GM19455 (cell line): ENCODE measurements at regions not wholly inside any gene's neighbourhood (a gene's known extent, or its start where the extent isn't known, plus 50 kb on each side); places are given as distances from the start of the nearest gene placed in this dataset.

Source experiments
- ATAC-seq: cut with Tn5 transposase; IDR thresholded peaks from one replicate; pipeline ENCODE4 v1.9.1; 2021; ENCODE audit not compliant: unreplicated experiment

DNA sequence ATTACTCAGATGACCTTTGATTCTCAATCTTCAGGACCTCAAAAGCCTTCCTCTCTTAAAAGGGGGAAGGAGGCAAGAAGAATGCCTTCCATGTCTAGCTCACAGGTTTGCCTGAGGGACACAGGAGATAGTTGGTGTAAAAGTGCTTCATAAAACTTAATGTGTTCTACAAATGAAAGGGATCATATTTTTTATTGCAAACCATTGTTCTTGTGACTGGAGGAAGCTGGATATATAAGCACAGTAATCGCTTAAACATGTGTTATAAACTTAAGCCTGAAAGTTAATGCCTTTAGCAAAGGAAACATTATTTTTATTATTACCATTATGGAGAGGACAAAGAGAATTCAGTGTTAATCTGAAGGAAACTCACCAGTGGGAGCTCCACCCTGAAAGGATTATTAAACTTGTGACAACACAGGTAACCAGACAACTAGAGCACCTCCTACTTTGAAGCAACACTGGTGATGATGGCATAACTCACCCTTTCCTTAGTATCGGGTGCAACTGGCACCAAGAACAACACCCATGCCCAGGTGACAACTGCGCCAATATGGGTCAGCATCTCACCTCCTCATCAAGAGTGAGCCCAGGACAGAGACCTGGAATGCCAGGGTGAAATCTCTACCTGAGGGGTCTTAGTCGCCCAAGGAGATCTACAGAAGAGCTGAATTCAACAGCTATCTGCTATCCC is 288.7 kb upstream of the PRDM1 start:
- ATAC-seq, result no peak

DNA sequence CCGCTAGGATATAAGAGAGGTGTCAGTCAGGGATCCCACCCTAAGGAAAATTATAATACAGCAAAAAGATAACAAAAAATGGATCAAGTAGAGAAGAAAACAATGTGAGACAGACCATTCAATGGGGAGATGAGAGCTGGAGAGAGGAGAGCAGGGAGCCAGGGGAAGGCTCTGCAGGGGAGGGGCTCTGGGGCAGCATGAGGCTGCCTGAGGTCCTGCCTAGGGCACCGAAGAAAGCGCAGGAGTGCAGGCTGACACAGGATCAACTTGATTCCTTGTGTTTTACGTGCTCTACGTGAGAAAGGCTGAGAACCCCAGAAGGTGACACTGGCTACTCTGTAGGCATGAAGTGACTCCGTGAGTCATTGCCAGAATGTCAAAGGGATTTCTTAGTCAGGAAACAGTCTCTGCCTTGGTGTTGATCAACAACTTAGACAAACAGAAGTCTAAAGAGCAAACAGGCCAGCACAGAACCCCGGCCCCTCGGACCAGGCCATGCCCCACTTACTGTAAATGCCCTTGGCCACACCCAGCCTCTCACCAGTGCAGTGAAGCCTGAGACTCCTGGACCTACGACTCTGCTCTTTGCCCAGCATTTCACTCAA is 290.1 kb upstream of the PRDM1 start:
- ATAC-seq, result no peak

DNA sequence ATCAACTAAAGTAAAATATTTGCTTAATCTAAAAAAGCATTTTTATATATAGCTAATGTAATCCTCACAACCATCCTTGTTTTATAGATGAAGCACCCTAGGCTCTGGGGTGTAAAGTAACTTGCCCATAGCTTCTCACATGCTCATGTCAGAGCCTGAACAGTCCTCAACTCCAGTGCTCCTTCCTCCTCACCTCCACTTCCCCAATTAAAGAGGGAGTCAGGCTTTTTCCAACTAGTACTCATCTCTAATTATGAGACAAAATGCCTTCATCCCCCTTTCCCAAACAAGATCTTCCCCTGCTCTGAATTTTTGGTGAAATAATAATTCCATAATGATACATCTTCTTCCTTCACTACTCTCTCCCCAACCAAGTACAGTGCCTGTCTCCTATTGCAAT is 290.8 kb upstream of the PRDM1 start:
- ATAC-seq, result no peak

DNA sequence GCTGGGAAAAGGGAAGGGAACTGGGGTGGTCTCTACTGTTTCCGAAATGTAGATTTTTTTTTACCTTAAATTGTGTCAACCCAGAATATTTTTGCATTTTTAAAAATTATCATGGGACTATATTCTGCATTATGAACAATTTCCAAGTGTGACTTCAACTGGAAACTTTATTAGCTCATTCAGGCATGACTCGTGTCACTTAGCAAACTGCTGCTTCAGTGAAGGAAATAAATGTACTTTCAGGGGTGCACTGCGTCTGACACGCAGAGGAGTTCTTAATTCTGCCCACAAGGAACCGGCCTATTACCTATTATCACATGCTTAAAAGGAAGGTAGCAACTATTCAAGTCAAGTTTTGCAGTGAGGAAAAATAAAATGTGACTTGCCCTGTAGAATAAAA is 291.3 kb upstream of the PRDM1 start:
- ATAC-seq, result no peak

- no peak for ATAC-seq
These were observed 291.9 kb upstream of the PRDM1 start for GRCh38 chr6:105794239-105794638.

DNA sequence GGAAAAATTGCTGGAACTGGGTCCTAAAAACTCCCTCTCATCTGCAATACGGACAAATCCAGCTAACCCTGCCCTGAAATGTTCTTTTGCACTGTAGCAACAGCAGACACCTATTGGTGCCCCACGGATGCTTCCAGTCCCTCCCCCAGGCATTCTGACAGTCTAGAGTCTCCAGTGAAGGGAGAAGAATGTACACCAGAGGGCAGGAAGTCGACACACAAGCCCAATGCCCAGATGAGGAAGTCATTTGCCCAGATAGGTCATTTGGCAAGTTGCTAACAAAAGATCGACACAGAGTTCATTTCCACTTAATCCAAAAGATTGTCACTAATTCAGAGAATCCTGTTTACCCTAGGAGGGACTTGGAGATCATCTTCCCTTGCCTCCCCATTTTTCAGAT is 293.0 kb upstream of the PRDM1 start:
- ATAC-seq, result no peak

DNA sequence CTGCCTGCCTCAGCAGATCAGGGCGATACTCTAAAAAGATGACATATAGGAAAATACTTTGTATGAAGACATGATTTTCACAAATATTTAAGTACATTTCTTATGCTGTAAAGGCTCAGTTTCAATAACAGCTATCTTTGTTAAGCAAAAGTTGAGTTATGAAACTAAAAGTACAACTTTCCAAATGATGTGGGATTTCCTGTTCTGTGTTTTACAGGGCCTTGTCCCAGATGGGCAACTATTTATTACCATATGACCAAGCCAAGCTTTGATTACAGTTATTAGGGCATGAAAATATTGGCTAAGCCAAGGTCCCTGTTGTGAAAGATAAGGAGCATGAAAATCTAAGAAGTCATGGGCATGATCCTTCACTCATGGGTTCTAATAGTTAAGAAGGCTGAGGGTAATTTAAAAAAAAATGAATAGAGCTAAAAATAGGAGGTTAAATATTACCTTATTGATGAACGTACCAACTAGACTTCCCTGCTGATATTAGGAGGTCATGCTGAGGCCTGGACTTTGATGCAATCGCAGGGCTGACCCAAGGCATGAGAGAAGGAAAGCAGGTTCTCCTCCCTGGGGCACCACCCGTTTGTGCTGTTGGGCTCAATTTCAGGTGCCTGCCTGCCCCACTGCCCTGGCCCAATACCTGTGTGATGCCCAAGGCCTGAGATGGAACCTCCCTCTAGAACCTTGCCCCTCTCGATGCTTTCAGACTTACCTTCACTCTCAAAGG is 294.4 kb upstream of the PRDM1 start:
- peak; percentile 48 for ATAC-seq

DNA sequence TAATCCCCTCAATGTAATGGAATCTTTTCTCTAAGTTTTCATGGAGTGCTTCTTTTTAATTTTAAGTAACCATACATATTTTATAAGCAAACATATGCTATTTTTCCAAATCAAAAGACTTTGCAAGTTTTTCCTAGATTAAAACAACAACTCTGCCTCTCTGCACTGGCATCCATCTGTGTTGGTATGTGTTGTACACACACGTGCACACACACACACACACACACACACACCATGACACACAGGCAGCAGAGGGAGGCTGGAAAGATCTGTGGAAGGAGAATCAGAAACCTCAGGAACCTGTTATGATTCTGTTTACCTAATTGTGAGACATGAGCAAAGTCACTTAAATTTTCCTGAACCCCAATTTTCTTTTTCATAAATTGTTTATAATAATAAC is 295.0 kb upstream of the PRDM1 start:
- no peak for ATAC-seq

DNA sequence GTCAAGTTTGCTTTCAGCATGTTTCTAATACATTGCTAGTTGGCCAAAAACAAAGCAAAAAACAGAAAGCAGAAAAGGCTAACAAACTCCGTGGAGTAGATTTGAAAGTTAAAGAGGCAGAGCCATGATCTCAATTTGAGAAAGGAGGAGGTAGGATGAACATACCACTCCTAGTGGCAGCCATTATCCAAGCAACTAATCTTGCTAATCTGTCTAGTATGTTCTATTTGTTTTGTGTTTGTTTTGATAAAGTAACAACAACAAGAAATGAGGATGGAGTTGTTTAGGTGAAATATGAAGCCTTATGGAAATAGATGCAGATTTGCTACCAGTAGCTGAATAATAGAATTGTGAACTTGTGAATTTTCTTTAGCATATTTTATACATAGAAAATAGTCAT is 295.5 kb upstream of the PRDM1 start:
- ATAC-seq, result no peak

DNA sequence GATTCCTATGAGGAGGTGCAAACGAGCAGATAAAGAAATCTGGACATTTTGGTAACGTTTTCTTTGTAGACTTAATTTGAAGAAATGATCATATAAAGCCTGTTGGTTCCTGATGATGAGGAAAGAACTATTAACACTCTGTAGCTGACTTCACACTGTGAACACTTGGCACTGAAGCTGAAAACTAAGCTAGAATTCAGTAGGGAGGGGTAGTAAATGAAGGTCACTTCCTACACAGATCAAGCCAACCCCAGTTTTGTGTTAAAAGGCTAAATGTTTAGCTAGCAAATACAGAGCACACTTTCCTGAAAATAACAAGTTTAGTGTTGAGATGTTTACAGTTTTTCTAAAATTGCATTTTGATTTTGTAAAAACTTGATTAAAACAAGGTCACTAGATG is 296.2 kb upstream of the PRDM1 start:
- ATAC-seq, result no peak

GRCh38 chr6:105787747-105788146 is 298.4 kb upstream of the PRDM1 start:
- ATAC-seq, result no peak

DNA sequence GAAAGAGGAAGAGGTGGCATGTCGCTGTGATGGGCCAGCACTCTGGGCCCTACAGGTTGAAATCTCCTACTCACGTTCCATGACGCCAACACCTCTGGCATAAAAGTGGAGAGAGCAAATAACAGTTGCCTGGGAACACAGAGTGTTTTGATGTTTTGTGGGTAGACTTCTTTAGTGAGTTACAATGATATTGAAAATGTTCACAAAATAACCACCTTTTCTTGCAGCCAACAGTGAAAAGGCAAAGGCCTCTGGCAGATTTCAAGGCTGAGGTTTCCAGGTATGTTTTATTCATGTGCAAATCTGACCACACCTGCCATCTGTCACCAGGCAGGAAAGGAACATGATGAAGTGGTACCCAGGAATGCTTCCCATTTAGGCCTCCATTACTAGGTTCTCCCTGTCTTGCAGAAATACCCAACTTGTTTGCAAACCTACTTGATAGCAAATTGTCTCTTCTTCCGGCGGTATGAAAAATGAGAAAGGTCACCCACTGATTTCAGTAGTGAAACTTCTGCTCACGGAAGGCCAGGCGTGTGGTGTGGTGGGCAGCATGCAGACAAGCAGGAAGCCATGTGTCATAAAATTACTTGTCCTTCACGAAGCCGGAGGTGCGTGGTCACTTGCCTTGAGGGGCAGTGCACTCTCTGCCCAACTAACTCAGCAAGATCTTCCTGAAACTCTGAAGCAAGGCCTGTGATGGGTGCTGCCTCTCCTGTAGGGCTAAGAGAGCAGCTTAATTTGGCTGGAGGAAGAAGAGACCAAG is 299.1 kb upstream of the PRDM1 start:
- ATAC-seq, result peak; percentile 70

GRCh38 chr6:105786449-105786848 is 299.7 kb upstream of the PRDM1 start:
- no peak for ATAC-seq

- ATAC-seq, result no peak
These were observed 300.9 kb upstream of the PRDM1 start for GRCh38 chr6:105785066-105785811.

GRCh38 chr6:105784179-105784578 is 302.0 kb upstream of the PRDM1 start:
- no peak for ATAC-seq

- no peak for ATAC-seq
These were observed 302.7 kb upstream of the PRDM1 start for GRCh38 chr6:105783333-105783935.

- ATAC-seq, result no peak
These were observed 304.2 kb upstream of the PRDM1 start for GRCh38 chr6:105781915-105782314.

DNA sequence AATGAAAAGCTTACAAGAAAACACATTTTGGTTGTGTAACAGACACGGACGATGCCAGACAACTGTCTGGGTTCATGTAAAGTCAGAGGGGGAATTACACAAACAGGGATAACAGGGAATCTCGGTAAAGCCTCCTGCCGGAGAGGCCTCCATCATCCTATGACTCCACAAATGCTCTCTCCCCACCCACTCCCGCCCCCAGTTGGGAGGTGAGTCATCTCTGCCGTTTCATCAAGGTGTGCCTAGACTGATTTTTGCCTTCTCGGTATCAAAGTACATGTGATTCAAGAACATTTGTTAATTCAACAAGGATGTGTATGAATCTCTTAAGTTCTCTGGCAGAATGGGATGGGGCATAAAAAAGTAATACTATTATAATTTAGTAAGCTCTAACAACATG is 304.9 kb upstream of the PRDM1 start:
- ATAC-seq, result no peak

GRCh38 chr6:105780146-105780860 is 305.8 kb upstream of the PRDM1 start:
- no peak for ATAC-seq

- ATAC-seq, result no peak
These were observed 307.0 kb upstream of the PRDM1 start for GRCh38 chr6:105779110-105779509.
